ENCODE measurements at regions not wholly inside any gene's neighbourhood (a gene's known extent, or its start where the extent isn't known, plus 50 kb on each side); places are given as distances from the start of the nearest gene placed in this dataset.

DNA sequence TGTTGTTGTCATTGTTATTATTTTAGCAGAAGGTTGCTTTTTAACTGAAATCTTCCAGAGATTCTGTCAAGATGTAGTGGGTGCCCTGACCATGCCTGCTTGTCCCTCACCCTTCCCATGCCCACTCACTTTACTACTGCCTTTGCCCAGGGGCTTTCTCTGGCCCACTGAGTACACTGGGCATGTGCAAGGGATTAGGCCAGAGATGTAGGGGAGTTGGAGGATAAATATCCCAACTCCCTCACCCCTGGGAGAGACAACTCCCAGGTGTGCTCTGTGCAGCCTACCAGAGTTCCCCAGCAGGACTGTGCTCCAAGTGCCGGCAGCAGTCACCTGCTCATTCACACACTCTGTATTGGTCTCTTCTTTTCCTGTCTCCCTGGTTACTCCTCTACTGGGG is 559.1 kb downstream of the MIAT start:
- Histone ChIP-seq H3K27me3 (replicated peaks; ENCODE audit: insufficient read depth, low read length) (peaks cover 50% of the 10 kb centered on the region), H3F3A (ENCODE audit: insufficient read depth, low read length) (no peaks in the 10 kb centered on the region), H3K4me1 (ENCODE audit: low read length) (no peaks in the 10 kb centered on the region), H3K9me3 (replicated peaks; ENCODE audit: insufficient read depth, low read length) (no peaks in the 10 kb centered on the region), H2AFZ (ENCODE audit: low read length) (no peak overlapping the region), H3K9me2 (replicated peaks; ENCODE audit: insufficient read depth, low read length) (no peaks in the 10 kb centered on the region), H3K9ac (ENCODE audit: low read length) (no peak overlapping the region), H3K36me3 (replicated peaks; ENCODE audit: insufficient read depth, low read length) (no peaks in the 10 kb centered on the region), H3K4me2 (ENCODE audit: low read depth, low read length) (no peak overlapping the region), H3K4me3 (ENCODE audit: low read length) (no peak overlapping the region), H4K20me1 (ENCODE audit: insufficient read depth, low read length) (no peaks in the 10 kb centered on the region), H3K27ac (ENCODE audit: low read length) (no peak overlapping the region), H3K79me2 (ENCODE audit: low read length) (no peaks in the 10 kb centered on the region)
- no peak for DNase-seq
- TF ChIP-seq, protein P1, sequence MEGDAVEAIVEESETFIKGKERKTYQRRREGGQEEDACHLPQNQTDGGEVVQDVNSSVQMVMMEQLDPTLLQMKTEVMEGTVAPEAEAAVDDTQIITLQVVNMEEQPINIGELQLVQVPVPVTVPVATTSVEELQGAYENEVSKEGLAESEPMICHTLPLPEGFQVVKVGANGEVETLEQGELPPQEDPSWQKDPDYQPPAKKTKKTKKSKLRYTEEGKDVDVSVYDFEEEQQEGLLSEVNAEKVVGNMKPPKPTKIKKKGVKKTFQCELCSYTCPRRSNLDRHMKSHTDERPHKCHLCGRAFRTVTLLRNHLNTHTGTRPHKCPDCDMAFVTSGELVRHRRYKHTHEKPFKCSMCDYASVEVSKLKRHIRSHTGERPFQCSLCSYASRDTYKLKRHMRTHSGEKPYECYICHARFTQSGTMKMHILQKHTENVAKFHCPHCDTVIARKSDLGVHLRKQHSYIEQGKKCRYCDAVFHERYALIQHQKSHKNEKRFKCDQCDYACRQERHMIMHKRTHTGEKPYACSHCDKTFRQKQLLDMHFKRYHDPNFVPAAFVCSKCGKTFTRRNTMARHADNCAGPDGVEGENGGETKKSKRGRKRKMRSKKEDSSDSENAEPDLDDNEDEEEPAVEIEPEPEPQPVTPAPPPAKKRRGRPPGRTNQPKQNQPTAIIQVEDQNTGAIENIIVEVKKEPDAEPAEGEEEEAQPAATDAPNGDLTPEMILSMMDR (IDR thresholded peaks at IDR 0.05; ENCODE audit: low read length) = no peak
- TF ChIP-seq EZH2 (optimal IDR thresholded peaks at IDR 0.05; ENCODE audit: low read depth, low read length) (no peak), EZH2phosphoT487 (IDR thresholded peaks at IDR 0.05; ENCODE audit: low read length) (no peak)

DNA sequence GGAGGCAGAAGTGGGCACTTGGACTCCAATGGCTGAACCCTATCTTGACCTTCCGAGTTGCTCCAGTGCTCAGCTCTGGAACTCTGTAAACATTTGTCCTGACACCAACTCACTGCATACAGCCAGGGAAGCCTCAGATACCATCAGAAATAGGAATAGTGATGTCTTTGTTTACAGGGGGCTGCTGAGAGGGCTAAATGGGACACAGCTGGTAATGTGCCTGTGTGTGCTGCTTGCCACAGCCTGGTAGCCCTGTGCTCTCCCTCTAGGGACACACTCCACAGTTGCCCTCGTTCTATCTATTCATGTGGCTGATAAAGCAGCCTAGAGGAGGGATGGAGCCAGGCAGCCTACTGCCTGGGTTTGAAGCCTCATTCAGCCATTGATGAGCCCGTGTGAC is 559.8 kb downstream of the MIAT start:
- Histone ChIP-seq H3K4me1 (ENCODE audit: low read length) (no peaks in the 10 kb centered on the region), H3K27me3 (replicated peaks; ENCODE audit: insufficient read depth, low read length) (peaks cover 45% of the 10 kb centered on the region), H3K27ac (ENCODE audit: low read length) (no peak overlapping the region), H3K9me3 (replicated peaks; ENCODE audit: insufficient read depth, low read length) (no peaks in the 10 kb centered on the region), H3K4me2 (ENCODE audit: low read depth, low read length) (no peak overlapping the region), H3K79me2 (ENCODE audit: low read length) (no peaks in the 10 kb centered on the region), H3K36me3 (replicated peaks; ENCODE audit: insufficient read depth, low read length) (no peaks in the 10 kb centered on the region), H3K4me3 (ENCODE audit: low read length) (no peak overlapping the region), H3K9ac (ENCODE audit: low read length) (no peak overlapping the region), H4K20me1 (ENCODE audit: insufficient read depth, low read length) (no peaks in the 10 kb centered on the region), H3F3A (ENCODE audit: insufficient read depth, low read length) (no peaks in the 10 kb centered on the region), H3K9me2 (replicated peaks; ENCODE audit: insufficient read depth, low read length) (no peaks in the 10 kb centered on the region), H2AFZ (ENCODE audit: low read length) (no peak overlapping the region)
- TF ChIP-seq EZH2phosphoT487 (IDR thresholded peaks at IDR 0.05; ENCODE audit: low read length) (no peak), EZH2 (optimal IDR thresholded peaks at IDR 0.05; ENCODE audit: low read depth, low read length) (no peak)
- TF ChIP-seq, protein P1 (IDR thresholded peaks at IDR 0.05; ENCODE audit: low read length) = no peak
- DNase-seq = no peak

DNA sequence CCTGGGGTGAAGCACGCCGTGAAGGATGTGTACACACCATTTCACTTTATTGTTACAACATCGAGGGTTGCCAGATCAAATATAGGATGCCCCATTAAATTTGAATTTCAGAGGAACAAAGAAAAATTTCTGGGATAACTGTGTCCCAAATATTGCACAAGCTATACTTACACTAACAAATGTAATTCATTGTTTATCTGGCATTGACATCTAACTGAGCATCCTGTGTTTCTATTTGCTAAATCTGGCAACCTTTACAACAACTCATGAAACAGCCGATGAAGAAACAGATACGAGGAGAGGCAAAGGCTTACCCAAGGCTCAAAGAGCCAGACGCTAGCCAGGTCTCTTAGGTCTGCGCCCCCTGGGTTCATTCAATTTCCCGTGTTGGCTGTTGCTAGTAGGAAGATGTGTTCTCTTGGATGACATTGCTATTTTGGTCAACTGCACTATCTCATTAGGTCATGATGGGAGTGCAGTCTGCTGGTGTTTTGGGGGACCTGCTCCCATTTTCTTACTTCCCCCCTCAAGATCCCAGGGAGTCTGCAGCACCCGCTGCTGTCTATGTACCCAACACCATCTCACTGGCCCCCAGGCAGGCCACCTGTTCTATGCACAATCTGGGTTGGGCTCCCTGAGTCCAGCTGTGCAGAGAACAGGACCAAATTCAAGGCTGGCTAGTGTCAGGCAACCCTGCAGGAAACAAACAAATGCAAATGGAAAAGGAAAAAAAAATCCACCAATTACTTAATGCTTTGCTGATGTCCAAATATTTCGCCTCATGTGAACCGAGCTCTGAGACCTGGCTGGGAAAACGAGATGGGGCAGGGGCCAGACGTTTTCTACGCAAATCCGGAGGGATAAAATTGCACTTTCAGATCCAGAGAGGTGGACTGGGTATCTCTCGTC is 560.9 kb downstream of the MIAT start:
- Histone ChIP-seq H3K27ac (ENCODE audit: low read length) (no peak overlapping the region), H3K4me2 (ENCODE audit: low read depth, low read length) (no peak overlapping the region), H3K4me3 (ENCODE audit: low read length) (no peak overlapping the region), H3K27me3 (replicated peaks; ENCODE audit: insufficient read depth, low read length) (peaks cover 43% of the 10 kb centered on the region), H2AFZ (ENCODE audit: low read length) (no peak overlapping the region), H3K4me1 (ENCODE audit: low read length) (no peaks in the 10 kb centered on the region), H3F3A (ENCODE audit: insufficient read depth, low read length) (no peaks in the 10 kb centered on the region), H4K20me1 (ENCODE audit: insufficient read depth, low read length) (no peaks in the 10 kb centered on the region), H3K9ac (ENCODE audit: low read length) (no peak overlapping the region), H3K9me2 (replicated peaks; ENCODE audit: insufficient read depth, low read length) (no peaks in the 10 kb centered on the region), H3K36me3 (replicated peaks; ENCODE audit: insufficient read depth, low read length) (no peaks in the 10 kb centered on the region), H3K9me3 (replicated peaks; ENCODE audit: insufficient read depth, low read length) (no peaks in the 10 kb centered on the region), H3K79me2 (ENCODE audit: low read length) (no peaks in the 10 kb centered on the region)
- DNase-seq = no peak
- TF ChIP-seq EZH2 (optimal IDR thresholded peaks at IDR 0.05; ENCODE audit: low read depth, low read length) = no peak
- TF ChIP-seq EZH2phosphoT487 (IDR thresholded peaks at IDR 0.05; ENCODE audit: low read length) = no peak
- TF ChIP-seq, protein P1 (IDR thresholded peaks at IDR 0.05; ENCODE audit: low read length) = no peak

Measured in MM.1S (cell line).